Upper lobe of right lung (tissue), 1 donor: ENCODE measurements at regions not wholly inside any gene's neighbourhood (a gene's known extent, or its start where the extent isn't known, plus 50 kb on each side); places are given as distances from the start of the nearest gene placed in this dataset.

Experiments used
- ATAC-seq: fragments of 200-7000 bp; cut with Tn5 transposase; one replicate; pipeline ENCODE4 v1.9.1; 2020; ENCODE audit warnings: mild to moderate bottlenecking, moderate library complexity
- DNase-seq: peaks from one replicate; pipeline ENCODE4 v3.0.0-alpha.2; 2020
- H3K27ac ChIP-seq: fragments of 200-600 bp; one replicate; pipeline ENCODE4 v1.8.0; 2022
- H3K27me3 ChIP-seq: fragments of 200-600 bp; one replicate; pipeline ENCODE4 v1.8.0; 2022; ENCODE audit warnings: mild to moderate bottlenecking
- H3K36me3 ChIP-seq: fragments of 200-600 bp; one replicate; pipeline ENCODE4 v1.8.0; 2022
- H3K4me1 ChIP-seq: fragments of 200-600 bp; one replicate; pipeline ENCODE4 v1.8.0; 2022
- H3K4me3 ChIP-seq: fragments of 200-600 bp; one replicate; pipeline ENCODE4 v1.8.0; 2022; ENCODE audit warnings: mild to moderate bottlenecking
- H3K9me3 ChIP-seq: fragments of 200-600 bp; one replicate; pipeline ENCODE4 v1.8.0; 2022
- CTCF ChIP-seq: fragments of 200-600 bp; IDR thresholded peaks from one replicate; pipeline ENCODE4 v1.8.0; 2022; ENCODE audit warnings: antibody characterized with exemption
- intact Hi-C: fragments of 100-400 bp; cut with DNase I; formaldehyde crosslinking; loops from one replicate; pipeline ENCODE4 v1.11.0; 2022
- donor health status: DM: no; HTN: yes; CAD: no; lungs with severe emphysema.

GRCh38 chr12:20269337-20270067 is 98.8 kb upstream of the PDE3A start:
- H3K36me3 ChIP-seq, result no peaks in the 10 kb centered on the region
- ATAC-seq, result no peak
- no peak overlapping the region for H3K27ac ChIP-seq
- H3K4me1 ChIP-seq, result no peaks in the 10 kb centered on the region
- DNase-seq, result no peak
- no peaks in the 10 kb centered on the region for H3K27me3 ChIP-seq
- intact Hi-C loops, result no loop called here
- H3K9me3 ChIP-seq, result no peaks in the 10 kb centered on the region
- no peak for TF ChIP-seq CTCF
- H3K4me3 ChIP-seq, result no peak overlapping the region

- H3K9me3 ChIP-seq, result no peaks in the 10 kb centered on the region
- no peaks in the 10 kb centered on the region for H3K27me3 ChIP-seq
- TF ChIP-seq CTCF, result no peak
- intact Hi-C loops, result no loop called here
- H3K4me1 ChIP-seq, result no peaks in the 10 kb centered on the region
- no peak overlapping the region for H3K4me3 ChIP-seq
- H3K36me3 ChIP-seq, result no peaks in the 10 kb centered on the region
- ATAC-seq, result no peak
- no peak for DNase-seq
- H3K27ac ChIP-seq, result no peak overlapping the region
Measured at GRCh38 chr12:20270557-20270956, 97.8 kb upstream of the PDE3A start.

- DNase-seq (no peak), ATAC-seq (no peak)
- Histone ChIP-seq H3K36me3 (no peaks in the 10 kb centered on the region), H3K27me3 (no peaks in the 10 kb centered on the region), H3K4me1 (no peaks in the 10 kb centered on the region), H3K27ac (no peak overlapping the region), H3K9me3 (no peaks in the 10 kb centered on the region), H3K4me3 (no peak overlapping the region)
- intact Hi-C loops, result no loop called here
- TF ChIP-seq CTCF, result no peak
Measured at GRCh38 chr12:20272161-20272560, 96.2 kb upstream of the PDE3A start.

GRCh38 chr12:20272801-20273200 is 95.5 kb upstream of the PDE3A start:
- DNase-seq (no peak), ATAC-seq (no peak)
- H3K27ac ChIP-seq, result no peak overlapping the region
- H3K27me3 ChIP-seq, result no peaks in the 10 kb centered on the region
- TF ChIP-seq CTCF, result no peak
- no peaks in the 10 kb centered on the region for H3K36me3 ChIP-seq
- no peaks in the 10 kb centered on the region for H3K4me1 ChIP-seq
- H3K9me3 ChIP-seq, result no peaks in the 10 kb centered on the region
- intact Hi-C loops, result no loop called here
- H3K4me3 ChIP-seq, result no peak overlapping the region

- H3K27me3 ChIP-seq, result no peaks in the 10 kb centered on the region
- TF ChIP-seq CTCF, result no peak
- ATAC-seq, result no peak
- no peaks in the 10 kb centered on the region for H3K9me3 ChIP-seq
- H3K4me3 ChIP-seq, result no peak overlapping the region
- DNase-seq, result no peak
- H3K36me3 ChIP-seq, result no peaks in the 10 kb centered on the region
- no peaks in the 10 kb centered on the region for H3K4me1 ChIP-seq
- intact Hi-C loops, result no loop called here
- H3K27ac ChIP-seq, result no peak overlapping the region
Measured at GRCh38 chr12:20274008-20274407, 94.3 kb upstream of the PDE3A start.

GRCh38 chr12:20278276-20278675 is 90.1 kb upstream of the PDE3A start:
- Histone ChIP-seq H3K36me3 (no peaks in the 10 kb centered on the region), H3K9me3 (no peaks in the 10 kb centered on the region), H3K4me3 (no peak overlapping the region), H3K27ac (no peak overlapping the region), H3K4me1 (no peaks in the 10 kb centered on the region), H3K27me3 (no peaks in the 10 kb centered on the region)
- DNase-seq (no peak), ATAC-seq (no peak)
- intact Hi-C loops, result no loop called here
- TF ChIP-seq CTCF, result no peak
